ENCODE measurements at regions not wholly inside any gene's neighbourhood (a gene's known extent, or its start where the extent isn't known, plus 50 kb on each side); places are given as distances from the start of the nearest gene placed in this dataset.

GRCh38 chr5:152688561-152689249 is 283.6 kb upstream of the NMUR2 start:
- Histone ChIP-seq H3K4me3 (ENCODE audit: low read depth, low read length) (no peak overlapping the region), H3K4me1 (ENCODE audit: control insufficient read depth, insufficient read depth, low read length) (0 out of 2 replicates have a peak, but pooled peaks cover 2% of the 10 kb centered on the region), H3K9me3 (ENCODE audit: control insufficient read depth, insufficient read depth, low read depth, low read length) (no peaks in the 10 kb centered on the region), H3K27ac (ENCODE audit: extremely low read depth, low read depth, low read length) (no peak overlapping the region), H3K36me3 (ENCODE audit: control insufficient read depth in 2 of 2, insufficient read depth in 1 of 2, low read length in 2 of 2) (no peaks in the 10 kb centered on the region)
- CTCF ChIA-PET: interaction anchor here (0.6 kb wide), 1 partner anchor 886 kb away, joined by 3 read pairs; no protein-coding TSS in a partner anchor
- POLR2A ChIA-PET: no interaction called here
- TF ChIP-seq ZNF214 (tag by site-specific recombination; IDR thresholded peaks at IDR 0.05; ENCODE audit: borderline replicate concordance) (no peak), ZNF660 (tag by site-specific recombination; IDR thresholded peaks at IDR 0.05) (0 out of 2 replicates have a peak, but pooled peaks have one; percentile 35), CTCF (tag by site-specific recombination; IDR thresholded peaks at IDR 0.05) (no peak), SCRT1 (tag by site-specific recombination; IDR thresholded peaks at IDR 0.05; ENCODE audit: borderline replicate concordance) (no peak), ZNF701 (tag by site-specific recombination; IDR thresholded peaks at IDR 0.05) (no peak), ZNF221 (tag by site-specific recombination; IDR thresholded peaks at IDR 0.05; ENCODE audit: borderline replicate concordance) (no peak), OVOL3 (tag by site-specific recombination; IDR thresholded peaks at IDR 0.05) (no peak), ELK4 (IDR thresholded peaks at IDR 0.05; ENCODE audit: borderline replicate concordance, low read depth, low read length) (no peak)

GRCh38 chr5:152689250-152689711 is 284.2 kb upstream of the NMUR2 start:
- POLR2A ChIA-PET: no interaction called here
- no peaks in the 10 kb centered on the region for H3K9me3 ChIP-seq (ENCODE audit: control insufficient read depth, insufficient read depth, low read depth, low read length)
- H3K4me1 ChIP-seq (ENCODE audit: control insufficient read depth, insufficient read depth, low read length): 0 out of 2 replicates have a peak, but pooled peaks cover 2% of the 10 kb centered on the region
- TF ChIP-seq ZSCAN4 (tag by site-specific recombination; IDR thresholded peaks at IDR 0.05) (no peak), ZNF692 (tag by site-specific recombination; IDR thresholded peaks at IDR 0.05) (no peak), ZNF558 (tag by site-specific recombination; IDR thresholded peaks at IDR 0.05) (no peak), SALL2 (tag by site-specific recombination; IDR thresholded peaks at IDR 0.05; ENCODE audit: borderline replicate concordance) (no peak)
- no peaks in the 10 kb centered on the region for H3K36me3 ChIP-seq (ENCODE audit: control insufficient read depth in 2 of 2, insufficient read depth in 1 of 2, low read length in 2 of 2)
- H3K4me3 ChIP-seq (ENCODE audit: low read depth, low read length): no peak overlapping the region
- CTCF ChIA-PET: interaction anchor here (0.6 kb wide), 1 partner anchor 78 kb away, joined by 3 read pairs; no protein-coding TSS in a partner anchor
- no peak overlapping the region for H3K27ac ChIP-seq (ENCODE audit: extremely low read depth, low read depth, low read length)

- no peak overlapping the region for H3K27ac ChIP-seq (ENCODE audit: extremely low read depth, low read depth, low read length)
- H3K4me1 ChIP-seq (ENCODE audit: control insufficient read depth, insufficient read depth, low read length): no peaks in the 10 kb centered on the region
- H3K9me3 ChIP-seq (ENCODE audit: control insufficient read depth, insufficient read depth, low read depth, low read length): no peaks in the 10 kb centered on the region
- no peak overlapping the region for H3K4me3 ChIP-seq (ENCODE audit: low read depth, low read length)
- H3K36me3 ChIP-seq (ENCODE audit: control insufficient read depth in 2 of 2, insufficient read depth in 1 of 2, low read length in 2 of 2): no peaks in the 10 kb centered on the region
- POLR2A ChIA-PET: no interaction called here
- CTCF ChIA-PET: no interaction called here
- no peak for TF ChIP-seq KLF16 (tag by site-specific recombination; IDR thresholded peaks at IDR 0.05)
- TF ChIP-seq ZNF701 (tag by site-specific recombination; IDR thresholded peaks at IDR 0.05): no peak
- no peak for TF ChIP-seq ZNF548 (tag by site-specific recombination; IDR thresholded peaks at IDR 0.05)
- no peak for TF ChIP-seq ZNF214 (tag by site-specific recombination; IDR thresholded peaks at IDR 0.05; ENCODE audit: borderline replicate concordance)
- no peak for TF ChIP-seq ZNF133 (tag by site-specific recombination; IDR thresholded peaks at IDR 0.05)
- TF ChIP-seq ZNF114 (tag by site-specific recombination; IDR thresholded peaks at IDR 0.05): no peak
- no peak for TF ChIP-seq TCF7L2 (IDR thresholded peaks at IDR 0.05; ENCODE audit: borderline replicate concordance, low read depth, low read length)
- TF ChIP-seq ZBTB8A (tag by site-specific recombination; IDR thresholded peaks at IDR 0.05): no peak
- TF ChIP-seq ZNF621 (tag by site-specific recombination; IDR thresholded peaks at IDR 0.05): no peak
- no peak for TF ChIP-seq ZBTB20 (tag by site-specific recombination; IDR thresholded peaks at IDR 0.05)
- TF ChIP-seq ZNF26 (tag by site-specific recombination; IDR thresholded peaks at IDR 0.05): no peak
These were observed 289.2 kb upstream of the NMUR2 start for GRCh38 chr5:152694231-152694630.
